Ectodermal cell (in vitro differentiated cells): ENCODE measurements at regions not wholly inside any gene's neighbourhood (a gene's known extent, or its start where the extent isn't known, plus 50 kb on each side); places are given as distances from the start of the nearest gene placed in this dataset.

Source experiments
- H3K27ac ChIP-seq: 2 replicates; pipeline ENCODE4 v1.7.0; 2013; ENCODE audit warnings: mild to moderate bottlenecking, low read depth, low read length; ENCODE audit not compliant: insufficient read depth, poor library complexity, severe bottlenecking
- H3K27me3 ChIP-seq: 2 replicates; pipeline ENCODE4 v1.7.0; 2013; ENCODE audit warnings: mild to moderate bottlenecking, low read length; ENCODE audit not compliant: insufficient read depth, control insufficient read depth, poor library complexity, severe bottlenecking
- H3K36me3 ChIP-seq: one replicate; pipeline ENCODE4 v1.7.0; 2013; ENCODE audit warnings: low read length; ENCODE audit not compliant: control insufficient read depth, insufficient read depth
- H3K4me1 ChIP-seq: one replicate; pipeline ENCODE4 v1.7.0; 2013; ENCODE audit warnings: low read length; ENCODE audit not compliant: control insufficient read depth, insufficient read depth
- H3K4me3 ChIP-seq: 2 replicates; pipeline ENCODE4 v1.7.0; 2013; ENCODE audit warnings: low read depth, low read length, control low read depth; ENCODE audit not compliant: insufficient read depth
- H3K9me3 ChIP-seq: 2 replicates; pipeline ENCODE4 v1.7.0; 2013; ENCODE audit warnings: mild to moderate bottlenecking, low read length, moderate library complexity; ENCODE audit not compliant: control insufficient read depth
- WGBS, 2 experiments: methylation state at CpG; one replicate each; pipeline ENCODE4 v1.1.7; 2013; ENCODE audit warnings: missing lambda C conversion rate in 2 of 2; 5-methylcytosine and 5-hydroxymethylcytosine counted together

GRCh38 chr10:56856569-56856968 is 495.5 kb upstream of the ZWINT start:
- H3K27ac ChIP-seq: no peak overlapping the region
- H3K4me1 ChIP-seq: no peaks in the 10 kb centered on the region
- no peaks in the 10 kb centered on the region for H3K36me3 ChIP-seq
- no peaks in the 10 kb centered on the region for H3K27me3 ChIP-seq
- H3K4me3 ChIP-seq: no peak overlapping the region
- 91 to 96% methylated on average over 2 of the region's 2 CpGs for WGBS, 2 experiments
- H3K9me3 ChIP-seq: no peaks in the 10 kb centered on the region

- H3K4me1 ChIP-seq: no peaks in the 10 kb centered on the region
- H3K9me3 ChIP-seq: no peaks in the 10 kb centered on the region
- no peaks in the 10 kb centered on the region for H3K36me3 ChIP-seq
- 90 to 94% methylated on average over 5 to 6 of the region's 6 CpGs for WGBS, 2 experiments
- H3K27ac ChIP-seq: no peak overlapping the region
- H3K4me3 ChIP-seq: no peak overlapping the region
- H3K27me3 ChIP-seq: no peaks in the 10 kb centered on the region
These were observed 484.0 kb upstream of the ZWINT start for GRCh38 chr10:56844978-56845529.

- Histone ChIP-seq H3K9me3 (no peaks in the 10 kb centered on the region), H3K4me3 (no peak overlapping the region), H3K4me1 (no peaks in the 10 kb centered on the region), H3K36me3 (no peaks in the 10 kb centered on the region), H3K27me3 (no peaks in the 10 kb centered on the region), H3K27ac (no peak overlapping the region)
These were observed 475.6 kb upstream of the ZWINT start for GRCh38 chr10:56836659-56837058.

- Histone ChIP-seq H3K4me3 (no peak overlapping the region), H3K27me3 (no peaks in the 10 kb centered on the region), H3K9me3 (no peaks in the 10 kb centered on the region), H3K36me3 (no peaks in the 10 kb centered on the region), H3K4me1 (no peaks in the 10 kb centered on the region), H3K27ac (no peak overlapping the region)
- WGBS, 2 experiments: 68 to 70% methylated on average over 2 of the region's 3 CpGs
These were observed 470.6 kb upstream of the ZWINT start for GRCh38 chr10:56831681-56832080.

- no peaks in the 10 kb centered on the region for H3K36me3 ChIP-seq
- H3K4me3 ChIP-seq: no peak overlapping the region
- WGBS, 2 experiments: 57 to 72% methylated on average over 1 of the region's 1 CpG
- peaks cover 3% of the 10 kb centered on the region for H3K9me3 ChIP-seq
- H3K27me3 ChIP-seq: no peaks in the 10 kb centered on the region
- H3K27ac ChIP-seq: no peak overlapping the region
- H3K4me1 ChIP-seq: no peaks in the 10 kb centered on the region
These were observed 462.8 kb upstream of the ZWINT start for GRCh38 chr10:56823849-56824248.

GRCh38 chr10:56805022-56805421 is 444.0 kb upstream of the ZWINT start:
- Histone ChIP-seq H3K27ac (no peak overlapping the region), H3K27me3 (no peaks in the 10 kb centered on the region), H3K36me3 (no peaks in the 10 kb centered on the region), H3K4me3 (no peak overlapping the region), H3K9me3 (no peaks in the 10 kb centered on the region), H3K4me1 (no peaks in the 10 kb centered on the region)
- no CpG with 5 or more reads among the region's 1 CpG for WGBS, 2 experiments

- Histone ChIP-seq H3K9me3 (no peaks in the 10 kb centered on the region), H3K4me1 (no peaks in the 10 kb centered on the region), H3K4me3 (no peak overlapping the region), H3K27ac (no peak overlapping the region), H3K36me3 (no peaks in the 10 kb centered on the region), H3K27me3 (no peaks in the 10 kb centered on the region)
- 100% methylated on average over 2 of the region's 3 CpGs; no CpG with 5 or more reads in 1 of the 2 experiments for WGBS, 2 experiments
These were observed 424.2 kb upstream of the ZWINT start for GRCh38 chr10:56785292-56785691.

GRCh38 chr10:56782503-56782902 is 421.4 kb upstream of the ZWINT start:
- Histone ChIP-seq H3K9me3 (no peaks in the 10 kb centered on the region), H3K27me3 (no peaks in the 10 kb centered on the region), H3K36me3 (no peaks in the 10 kb centered on the region), H3K27ac (no peak overlapping the region), H3K4me3 (no peak overlapping the region), H3K4me1 (no peaks in the 10 kb centered on the region)
- 53 to 57% methylated on average over 4 of the region's 4 CpGs for WGBS, 2 experiments

- no peak overlapping the region for H3K27ac ChIP-seq
- no peak overlapping the region for H3K4me3 ChIP-seq
- no peaks in the 10 kb centered on the region for H3K9me3 ChIP-seq
- WGBS, 2 experiments: 85 to 93% methylated on average over 1 of the region's 1 CpG
- no peaks in the 10 kb centered on the region for H3K36me3 ChIP-seq
- no peaks in the 10 kb centered on the region for H3K4me1 ChIP-seq
- H3K27me3 ChIP-seq: no peaks in the 10 kb centered on the region
These were observed 410.3 kb upstream of the ZWINT start for GRCh38 chr10:56771343-56771742.

GRCh38 chr10:56763090-56763489 is 402.0 kb upstream of the ZWINT start:
- Histone ChIP-seq H3K27me3 (no peaks in the 10 kb centered on the region), H3K9me3 (no peaks in the 10 kb centered on the region), H3K36me3 (no peaks in the 10 kb centered on the region), H3K27ac (no peak overlapping the region), H3K4me1 (no peaks in the 10 kb centered on the region), H3K4me3 (no peak overlapping the region)
- WGBS, 2 experiments: 86 to 87% methylated on average over 2 of the region's 2 CpGs

- Histone ChIP-seq H3K36me3 (no peaks in the 10 kb centered on the region), H3K27ac (no peak overlapping the region), H3K27me3 (no peaks in the 10 kb centered on the region), H3K4me1 (no peaks in the 10 kb centered on the region), H3K4me3 (no peak overlapping the region), H3K9me3 (no peaks in the 10 kb centered on the region)
- 87 to 93% methylated on average over 4 of the region's 4 CpGs for WGBS, 2 experiments
These were observed 384.4 kb upstream of the ZWINT start for GRCh38 chr10:56745490-56745889.
